ENCODE measurements at regions not wholly inside any gene's neighbourhood (a gene's known extent, or its start where the extent isn't known, plus 50 kb on each side); places are given as distances from the start of the nearest gene placed in this dataset.

- no peak for ATAC-seq
- H3K9me3 Mint-ChIP-seq = peaks cover 8% of the 10 kb centered on the region
- no peak overlapping the region for H3K4me3 Mint-ChIP-seq
- no peaks in the 10 kb centered on the region for H3K36me3 Mint-ChIP-seq
- no peak overlapping the region for H3K27ac Mint-ChIP-seq
- peaks cover 10% of the 10 kb centered on the region for H3K27me3 Mint-ChIP-seq
- H3K4me1 Mint-ChIP-seq = no peaks in the 10 kb centered on the region
These were observed 782.7 kb upstream of the CELF2 start for GRCh38 chr10:10235003-10235402.

DNA sequence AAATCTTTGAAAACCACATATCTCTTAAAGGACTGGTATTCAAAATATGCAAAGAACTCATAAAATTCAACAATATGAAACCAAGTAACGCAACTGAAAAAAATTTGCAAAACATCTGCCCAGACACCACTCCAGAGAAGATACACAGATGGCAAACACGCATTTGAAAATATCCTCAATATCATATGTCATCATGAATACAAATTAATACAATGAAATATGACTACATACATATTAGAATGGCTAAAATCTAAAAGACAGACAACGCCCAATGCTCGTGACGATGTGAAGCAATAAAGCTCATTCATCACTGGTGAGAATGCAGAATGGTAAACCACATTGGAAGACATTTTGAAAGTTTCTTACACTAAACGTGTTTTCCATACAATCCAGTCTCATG lies 770.1 kb upstream of the CELF2 start:
- no peaks in the 10 kb centered on the region for H3K36me3 Mint-ChIP-seq
- H3K27ac Mint-ChIP-seq = no peak overlapping the region
- no peak overlapping the region for H3K4me3 Mint-ChIP-seq
- H3K9me3 Mint-ChIP-seq = peaks cover 2% of the 10 kb centered on the region
- H3K4me1 Mint-ChIP-seq = no peaks in the 10 kb centered on the region
- no peak for ATAC-seq
- H3K27me3 Mint-ChIP-seq = no peaks in the 10 kb centered on the region

DNA sequence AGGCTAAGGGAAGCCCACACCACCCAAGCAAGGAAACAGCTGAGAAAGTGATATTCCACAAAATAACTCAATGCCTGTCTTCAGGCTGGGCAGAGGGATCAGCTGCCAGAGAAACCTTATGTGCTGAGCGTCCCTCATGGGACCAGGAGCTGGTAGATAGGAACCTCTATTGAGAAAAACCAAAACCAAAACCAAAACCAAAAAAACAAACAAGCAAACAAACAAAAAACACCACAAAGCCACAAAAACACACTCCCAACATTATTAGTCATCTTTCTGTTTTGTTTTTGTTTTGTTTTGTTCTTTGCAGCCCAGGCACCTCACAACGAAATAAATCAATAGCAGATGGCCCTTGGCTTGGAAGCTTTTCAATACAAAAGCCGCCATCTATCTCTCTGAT lies 760.8 kb upstream of the CELF2 start:
- no peak for ATAC-seq
- Mint-ChIP-seq H3K36me3 (no peaks in the 10 kb centered on the region), H3K27ac (no peak overlapping the region), H3K9me3 (peaks cover 15% of the 10 kb centered on the region), H3K27me3 (no peaks in the 10 kb centered on the region), H3K4me1 (no peaks in the 10 kb centered on the region), H3K4me3 (no peak overlapping the region)

- Mint-ChIP-seq H3K27ac (no peak overlapping the region), H3K27me3 (no peaks in the 10 kb centered on the region), H3K36me3 (no peaks in the 10 kb centered on the region), H3K9me3 (peaks cover 15% of the 10 kb centered on the region), H3K4me1 (no peaks in the 10 kb centered on the region), H3K4me3 (no peak overlapping the region)
- ATAC-seq = no peak
These were observed 758.7 kb upstream of the CELF2 start for GRCh38 chr10:10259013-10259412.

GRCh38 chr10:10270126-10271050 lies 747.3 kb upstream of the CELF2 start:
- no peak overlapping the region for H3K4me3 Mint-ChIP-seq
- H3K9me3 Mint-ChIP-seq = no peaks in the 10 kb centered on the region
- no peaks in the 10 kb centered on the region for H3K36me3 Mint-ChIP-seq
- H3K4me1 Mint-ChIP-seq = no peaks in the 10 kb centered on the region
- ATAC-seq = no peak
- H3K27ac Mint-ChIP-seq = no peak overlapping the region
- no peaks in the 10 kb centered on the region for H3K27me3 Mint-ChIP-seq

DNA sequence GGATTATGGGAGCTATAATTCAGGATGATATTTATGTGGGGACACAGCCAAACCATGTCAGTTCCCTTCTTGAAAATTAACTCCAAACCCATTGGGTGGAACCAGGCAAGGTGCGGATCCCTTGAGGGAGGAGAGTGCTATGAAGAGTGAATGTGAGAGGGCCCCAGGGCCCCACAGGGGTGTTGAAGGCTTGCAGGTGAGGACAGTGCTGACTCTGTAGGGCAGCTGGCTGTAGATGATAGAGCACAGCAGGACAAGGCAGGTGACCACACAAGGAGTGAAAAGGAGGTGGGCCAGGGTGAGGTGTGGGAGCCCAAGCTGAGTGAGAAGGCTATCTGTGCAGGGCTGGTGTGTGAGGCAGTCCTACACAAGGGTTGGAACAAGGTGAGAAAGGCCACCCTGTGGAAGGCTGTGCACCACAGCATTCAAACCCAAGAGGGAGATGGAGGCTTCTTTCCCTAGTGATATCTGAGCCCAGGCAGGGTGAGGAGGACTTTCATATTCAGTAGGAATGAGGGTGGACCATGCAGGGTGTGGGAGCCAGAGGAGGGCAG lies 746.0 kb upstream of the CELF2 start:
- H3K27me3 Mint-ChIP-seq = no peaks in the 10 kb centered on the region

DNA sequence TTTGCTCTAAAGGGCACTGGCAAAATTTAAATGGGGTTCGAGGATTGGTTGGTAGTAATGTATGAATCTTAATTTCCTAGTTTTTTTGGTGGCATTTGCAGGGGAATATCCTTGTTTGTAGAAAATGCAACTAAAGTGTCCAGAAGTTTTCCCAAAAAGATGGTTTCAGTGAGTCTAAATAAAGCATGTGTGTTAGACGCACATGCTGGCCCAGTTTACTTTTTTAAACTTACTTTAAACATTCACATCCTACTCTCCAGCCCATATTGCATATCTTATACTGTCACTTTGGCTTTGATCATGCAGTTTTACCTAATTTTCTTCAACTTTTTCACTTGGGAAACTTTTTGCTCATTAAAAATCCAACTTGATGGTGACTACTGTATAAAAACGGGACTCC lies 744.0 kb upstream of the CELF2 start:
- ATAC-seq = no peak
- no peaks in the 10 kb centered on the region for H3K9me3 Mint-ChIP-seq
- no peaks in the 10 kb centered on the region for H3K4me1 Mint-ChIP-seq
- H3K27me3 Mint-ChIP-seq = no peaks in the 10 kb centered on the region
- no peak overlapping the region for H3K27ac Mint-ChIP-seq
- no peak overlapping the region for H3K4me3 Mint-ChIP-seq
- H3K36me3 Mint-ChIP-seq = no peaks in the 10 kb centered on the region

More for the DNA sequence above, 746.0 kb upstream of the CELF2 start:
- H3K4me3 Mint-ChIP-seq = no peak overlapping the region
- no peak for ATAC-seq
- no peaks in the 10 kb centered on the region for H3K4me1 Mint-ChIP-seq
- no peaks in the 10 kb centered on the region for H3K9me3 Mint-ChIP-seq
- no peaks in the 10 kb centered on the region for H3K36me3 Mint-ChIP-seq
- no peak overlapping the region for H3K27ac Mint-ChIP-seq

DNA sequence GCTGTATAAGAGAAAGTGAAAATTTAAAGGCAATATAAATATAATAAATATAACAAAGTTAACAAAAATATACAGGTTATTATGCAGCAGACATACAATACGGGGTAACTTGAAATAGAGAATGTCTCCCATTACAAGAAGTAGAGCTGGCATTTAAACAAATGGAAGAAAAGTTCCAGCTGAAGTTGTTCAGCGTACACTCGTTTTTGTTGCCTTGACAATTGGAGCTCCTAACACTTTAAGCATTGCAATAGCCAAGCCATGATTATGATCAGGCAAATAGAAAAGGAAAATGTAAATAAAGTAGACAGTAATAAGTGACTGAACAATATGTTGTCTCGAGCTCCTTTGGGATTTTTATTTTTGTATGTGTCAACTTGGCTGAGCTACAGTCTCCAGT lies 737.8 kb upstream of the CELF2 start:
- H3K36me3 Mint-ChIP-seq = no peaks in the 10 kb centered on the region
- H3K27ac Mint-ChIP-seq = no peak overlapping the region
- H3K4me1 Mint-ChIP-seq = no peaks in the 10 kb centered on the region
- H3K9me3 Mint-ChIP-seq = no peaks in the 10 kb centered on the region
- no peaks in the 10 kb centered on the region for H3K27me3 Mint-ChIP-seq
- no peak overlapping the region for H3K4me3 Mint-ChIP-seq
- no peak for ATAC-seq

- ATAC-seq = no peak
- Mint-ChIP-seq H3K27ac (no peak overlapping the region), H3K9me3 (no peaks in the 10 kb centered on the region), H3K4me1 (no peaks in the 10 kb centered on the region), H3K4me3 (no peak overlapping the region), H3K36me3 (no peaks in the 10 kb centered on the region), H3K27me3 (no peaks in the 10 kb centered on the region)
These were observed 725.2 kb upstream of the CELF2 start for GRCh38 chr10:10292501-10292900.

DNA sequence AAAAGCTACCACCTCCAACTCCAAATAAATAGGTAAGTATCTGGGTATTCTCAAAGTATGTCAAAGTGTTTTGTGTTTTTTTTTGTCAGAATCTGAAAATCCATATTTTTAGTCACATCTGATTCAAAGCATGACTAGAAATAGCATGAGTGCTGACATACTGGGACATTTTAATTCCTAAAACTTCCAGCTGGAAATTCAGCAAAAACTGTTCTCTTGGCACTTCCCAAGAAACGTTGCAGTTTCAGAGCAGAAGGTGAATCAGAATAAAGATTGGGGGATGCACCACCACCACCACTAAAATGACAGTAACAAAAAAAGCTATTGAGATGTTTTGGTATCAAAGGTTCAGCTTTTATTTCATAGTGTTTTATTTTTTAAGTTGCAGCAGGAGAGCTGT lies 724.6 kb upstream of the CELF2 start:
- Mint-ChIP-seq H3K4me3 (no peak overlapping the region), H3K27ac (no peak overlapping the region), H3K4me1 (no peaks in the 10 kb centered on the region), H3K9me3 (no peaks in the 10 kb centered on the region), H3K36me3 (no peaks in the 10 kb centered on the region), H3K27me3 (no peaks in the 10 kb centered on the region)
- no peak for ATAC-seq

GRCh38 chr10:10293481-10293951 lies 724.2 kb upstream of the CELF2 start:
- Mint-ChIP-seq H3K9me3 (no peaks in the 10 kb centered on the region), H3K36me3 (no peaks in the 10 kb centered on the region), H3K27ac (no peak overlapping the region), H3K4me3 (no peak overlapping the region), H3K27me3 (no peaks in the 10 kb centered on the region), H3K4me1 (no peaks in the 10 kb centered on the region)
- peak; percentile 24 for ATAC-seq

GRCh38 chr10:10294184-10294880 lies 723.3 kb upstream of the CELF2 start:
- no peak for ATAC-seq
- Mint-ChIP-seq H3K27ac (no peak overlapping the region), H3K36me3 (no peaks in the 10 kb centered on the region), H3K9me3 (no peaks in the 10 kb centered on the region), H3K27me3 (no peaks in the 10 kb centered on the region), H3K4me1 (no peaks in the 10 kb centered on the region), H3K4me3 (no peak overlapping the region)

DNA sequence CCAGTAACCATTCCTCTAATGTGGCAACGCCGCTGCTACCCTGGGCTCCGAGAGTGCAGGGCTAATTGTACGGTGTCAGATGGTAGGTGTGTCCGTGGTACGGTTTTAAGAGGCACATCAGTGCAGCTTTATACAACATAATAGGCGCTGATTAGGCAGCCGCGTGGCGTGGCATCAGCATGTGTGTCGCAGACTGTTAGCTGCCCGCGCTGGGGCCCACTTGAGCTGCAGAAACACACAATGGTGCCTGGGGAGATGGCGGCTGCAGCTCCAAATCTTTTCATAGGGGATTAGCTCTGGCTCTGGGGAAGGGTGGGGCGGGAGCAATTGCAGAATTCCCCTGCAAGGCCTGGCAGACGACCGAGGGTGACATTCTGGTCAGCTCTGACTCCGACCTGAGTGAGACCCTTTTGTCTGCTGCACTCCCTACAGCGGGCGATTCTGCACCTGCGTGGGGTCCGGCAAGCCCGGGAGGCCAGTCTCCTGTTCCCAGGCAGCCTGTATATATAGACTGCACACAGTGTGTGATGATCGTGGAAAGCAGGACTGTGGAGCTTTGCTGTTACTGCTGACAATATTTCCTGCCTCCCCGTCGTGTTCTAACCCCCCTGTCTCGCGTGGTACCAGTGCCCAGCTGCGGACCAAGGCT lies 722.7 kb upstream of the CELF2 start:
- H3K27ac Mint-ChIP-seq = no peak overlapping the region
- H3K4me3 Mint-ChIP-seq = no peak overlapping the region
- no peaks in the 10 kb centered on the region for H3K27me3 Mint-ChIP-seq
- no peaks in the 10 kb centered on the region for H3K9me3 Mint-ChIP-seq
- peak; percentile 11 for ATAC-seq
- no peaks in the 10 kb centered on the region for H3K4me1 Mint-ChIP-seq
- H3K36me3 Mint-ChIP-seq = no peaks in the 10 kb centered on the region

GRCh38 chr10:10295537-10295936 lies 722.1 kb upstream of the CELF2 start:
- H3K27me3 Mint-ChIP-seq = no peaks in the 10 kb centered on the region
- no peak overlapping the region for H3K27ac Mint-ChIP-seq
- no peaks in the 10 kb centered on the region for H3K4me1 Mint-ChIP-seq
- H3K36me3 Mint-ChIP-seq = no peaks in the 10 kb centered on the region
- no peaks in the 10 kb centered on the region for H3K9me3 Mint-ChIP-seq
- no peak overlapping the region for H3K4me3 Mint-ChIP-seq
- ATAC-seq = peak; percentile 14

- H3K27me3 Mint-ChIP-seq = no peaks in the 10 kb centered on the region
- no peaks in the 10 kb centered on the region for H3K9me3 Mint-ChIP-seq
- no peak for ATAC-seq
- no peaks in the 10 kb centered on the region for H3K36me3 Mint-ChIP-seq
- no peak overlapping the region for H3K4me3 Mint-ChIP-seq
- H3K27ac Mint-ChIP-seq = no peak overlapping the region
- H3K4me1 Mint-ChIP-seq = no peaks in the 10 kb centered on the region
These were observed 715.0 kb upstream of the CELF2 start for GRCh38 chr10:10302689-10303088.

All from stimulated activated memory B cell treated with anti-CD40 and anti-IgM and Interleukin-4, amounts not matched to agents 10 μg/mL and 1 μg/mL and 100 μg/mL, for 72 hours (primary cell).